ENCODE measurements at regions not wholly inside any gene's neighbourhood (a gene's known extent, or its start where the extent isn't known, plus 50 kb on each side); places are given as distances from the start of the nearest gene placed in this dataset.
"Not testable (repeated sequence)": the region's sequence is repeated elsewhere in the genome, so short reads cannot be mapped to it uniquely, and the experiment has no call there.

- H3K4me1 ChIP-seq (ENCODE audit: control insufficient read depth, low read depth, low read length): peaks cover 8% of the 10 kb centered on the region
Observed at GRCh38 chr5:115456539-115457040, 88.0 kb downstream of the FEM1C start.

DNA sequence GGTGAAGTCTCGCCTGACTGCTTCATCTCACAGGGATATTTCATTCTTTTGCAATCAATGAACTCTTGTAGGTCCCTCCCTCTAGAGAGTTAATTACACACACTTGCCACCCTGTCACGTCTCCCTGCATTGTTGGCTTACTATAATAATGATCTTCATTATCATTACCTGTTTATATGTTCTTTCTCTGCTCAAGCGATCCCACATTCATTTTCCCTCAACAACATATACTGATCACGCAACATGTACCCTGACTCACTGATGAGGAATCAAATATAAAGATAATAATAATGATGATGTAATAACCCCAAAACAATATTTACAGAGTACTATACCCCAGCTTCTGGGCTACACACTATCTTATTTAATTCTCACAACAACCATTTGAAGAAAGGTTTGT, 88.5 kb downstream of the FEM1C start:
- H3K27me3 ChIP-seq (ENCODE audit: control insufficient read depth, insufficient read depth, low read length): no peaks in the 10 kb centered on the region
- no peak overlapping the region for H3K9ac ChIP-seq (ENCODE audit: low read length)
- H3K4me1 ChIP-seq (ENCODE audit: control insufficient read depth, low read depth, low read length): peaks cover 8% of the 10 kb centered on the region

More at GRCh38 chr5:115456539-115457040, 88.0 kb downstream of the FEM1C start:
- Histone ChIP-seq H3K27ac (ENCODE audit: low read length) (no peak overlapping the region), H3K27me3 (ENCODE audit: control insufficient read depth, insufficient read depth, low read length) (no peaks in the 10 kb centered on the region), H3K9me3 (ENCODE audit: control insufficient read depth, low read depth, low read length) (no peaks in the 10 kb centered on the region), H3K36me3 (ENCODE audit: control insufficient read depth, low read depth, low read length) (no peaks in the 10 kb centered on the region), H3K9ac (ENCODE audit: low read length) (no peak overlapping the region), H3K4me3 (ENCODE audit: low read length) (no peak overlapping the region)

DNA sequence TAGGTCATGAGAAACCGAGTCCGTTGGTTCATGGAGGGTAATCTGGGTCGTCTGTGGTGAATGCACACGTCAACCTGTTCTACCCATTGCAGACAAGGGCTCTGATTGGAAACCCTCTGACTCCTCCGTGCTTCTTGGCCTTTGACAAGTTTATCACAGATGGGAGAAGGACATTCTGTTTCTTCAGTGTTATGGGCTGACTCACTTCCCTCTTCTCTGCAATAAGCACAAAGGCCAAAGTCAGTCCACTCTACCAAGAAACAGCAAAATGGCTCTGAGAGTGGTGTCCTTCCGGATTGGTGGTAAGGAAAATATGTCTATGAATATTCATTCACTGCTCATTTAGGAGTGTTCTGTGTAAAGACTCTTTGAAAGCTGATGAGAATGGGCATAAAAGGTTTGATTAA, 89.3 kb downstream of the FEM1C start:
- H3K4me3 ChIP-seq (ENCODE audit: low read length): no peak overlapping the region
- no peak overlapping the region for H3K9ac ChIP-seq (ENCODE audit: low read length)
- H3K27me3 ChIP-seq (ENCODE audit: control insufficient read depth, insufficient read depth, low read length): no peaks in the 10 kb centered on the region
- H3K27ac ChIP-seq (ENCODE audit: low read length): no peak overlapping the region
- peaks cover 8% of the 10 kb centered on the region for H3K4me1 ChIP-seq (ENCODE audit: control insufficient read depth, low read depth, low read length)
- no peaks in the 10 kb centered on the region for H3K9me3 ChIP-seq (ENCODE audit: control insufficient read depth, low read depth, low read length)
- H3K36me3 ChIP-seq (ENCODE audit: control insufficient read depth, low read depth, low read length): no peaks in the 10 kb centered on the region

More for the DNA sequence above, 88.5 kb downstream of the FEM1C start:
- H3K9me3 ChIP-seq (ENCODE audit: control insufficient read depth, low read depth, low read length): no peaks in the 10 kb centered on the region
- H3K4me3 ChIP-seq (ENCODE audit: low read length): no peak overlapping the region
- H3K27ac ChIP-seq (ENCODE audit: low read length): no peak overlapping the region
- H3K36me3 ChIP-seq (ENCODE audit: control insufficient read depth, low read depth, low read length): no peaks in the 10 kb centered on the region

GRCh38 chr5:115453391-115454095, 91.0 kb downstream of the FEM1C start:
- no peak overlapping the region for H3K9ac ChIP-seq (ENCODE audit: low read length)
- no peaks in the 10 kb centered on the region for H3K36me3 ChIP-seq (ENCODE audit: control insufficient read depth, low read depth, low read length)
- no peak overlapping the region for H3K4me3 ChIP-seq (ENCODE audit: low read length)
- H3K27ac ChIP-seq (ENCODE audit: low read length): no peak overlapping the region
- peaks cover 7% of the 10 kb centered on the region for H3K4me1 ChIP-seq (ENCODE audit: control insufficient read depth, low read depth, low read length)
- H3K9me3 ChIP-seq (ENCODE audit: control insufficient read depth, low read depth, low read length): no peaks in the 10 kb centered on the region
- no peaks in the 10 kb centered on the region for H3K27me3 ChIP-seq (ENCODE audit: control insufficient read depth, insufficient read depth, low read length)

- no peaks in the 10 kb centered on the region for H3K4me1 ChIP-seq (ENCODE audit: control insufficient read depth, low read depth, low read length)
- H3K36me3 ChIP-seq (ENCODE audit: control insufficient read depth, low read depth, low read length): no peaks in the 10 kb centered on the region
- H3K27ac ChIP-seq (ENCODE audit: low read length): no peak overlapping the region
- no peaks in the 10 kb centered on the region for H3K9me3 ChIP-seq (ENCODE audit: control insufficient read depth, low read depth, low read length)
- no peaks in the 10 kb centered on the region for H3K27me3 ChIP-seq (ENCODE audit: control insufficient read depth, insufficient read depth, low read length)
- H3K4me3 ChIP-seq (ENCODE audit: low read length): no peak overlapping the region
- no peak overlapping the region for H3K9ac ChIP-seq (ENCODE audit: low read length)
Observed at GRCh38 chr5:115452536-115453235, 91.9 kb downstream of the FEM1C start.

DNA sequence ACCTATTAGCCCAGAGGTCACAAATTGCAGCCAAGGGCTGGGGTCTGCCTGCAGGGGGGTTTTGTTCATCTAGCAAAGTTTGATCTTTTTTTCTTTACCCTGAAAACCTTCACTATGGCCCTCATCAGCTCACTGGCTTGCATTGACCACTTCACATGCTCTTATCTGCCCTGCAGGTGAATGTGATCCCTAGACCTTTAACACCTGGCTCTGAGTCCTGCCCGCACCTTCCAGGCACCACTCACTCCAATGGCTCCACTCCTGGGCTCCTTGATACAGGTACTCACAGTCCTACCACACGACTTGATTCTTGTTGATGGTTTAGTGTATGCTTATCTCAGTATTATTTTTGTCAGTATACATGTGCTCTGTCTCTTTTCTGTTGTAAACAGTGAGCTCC, 92.5 kb downstream of the FEM1C start:
- Histone ChIP-seq H3K9ac (ENCODE audit: low read length) (no peak overlapping the region), H3K27ac (ENCODE audit: low read length) (no peak overlapping the region), H3K9me3 (ENCODE audit: control insufficient read depth, low read depth, low read length) (no peaks in the 10 kb centered on the region), H3K4me3 (ENCODE audit: low read length) (no peak overlapping the region), H3K27me3 (ENCODE audit: control insufficient read depth, insufficient read depth, low read length) (no peaks in the 10 kb centered on the region), H3K4me1 (ENCODE audit: control insufficient read depth, low read depth, low read length) (no peaks in the 10 kb centered on the region), H3K36me3 (ENCODE audit: control insufficient read depth, low read depth, low read length) (no peaks in the 10 kb centered on the region)

DNA sequence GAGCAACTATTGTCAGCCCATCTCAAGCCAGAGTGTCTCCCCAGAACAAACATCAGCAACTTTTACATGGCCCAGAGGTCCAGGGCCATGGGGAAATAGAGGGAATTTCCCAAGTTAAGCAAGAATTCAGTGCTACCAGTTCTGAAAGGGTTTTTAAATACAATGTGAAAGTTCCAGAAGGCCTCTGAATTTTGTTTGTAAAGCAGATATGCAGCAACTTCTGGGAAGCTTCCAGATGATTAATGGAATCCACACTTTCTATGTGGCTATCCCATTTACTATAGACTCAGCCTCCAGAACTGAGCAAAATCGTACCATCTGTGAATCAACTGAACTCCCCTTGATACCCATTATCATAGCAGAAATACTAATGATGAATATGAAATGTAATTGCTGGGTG, 93.8 kb downstream of the FEM1C start:
- Histone ChIP-seq H3K4me3 (ENCODE audit: low read length) (no peak overlapping the region), H3K4me1 (ENCODE audit: control insufficient read depth, low read depth, low read length) (no peaks in the 10 kb centered on the region), H3K9ac (ENCODE audit: low read length) (no peak overlapping the region), H3K27ac (ENCODE audit: low read length) (no peak overlapping the region), H3K9me3 (ENCODE audit: control insufficient read depth, low read depth, low read length) (no peaks in the 10 kb centered on the region), H3K36me3 (ENCODE audit: control insufficient read depth, low read depth, low read length) (no peaks in the 10 kb centered on the region), H3K27me3 (ENCODE audit: control insufficient read depth, insufficient read depth, low read length) (no peaks in the 10 kb centered on the region)

- not testable (repeated sequence) for H3K4me3 ChIP-seq (ENCODE audit: low read length); H3K4me1 ChIP-seq (ENCODE audit: control insufficient read depth, low read depth, low read length); H3K27me3 ChIP-seq (ENCODE audit: control insufficient read depth, insufficient read depth, low read length); H3K36me3 ChIP-seq (ENCODE audit: control insufficient read depth, low read depth, low read length); H3K9me3 ChIP-seq (ENCODE audit: control insufficient read depth, low read depth, low read length); H3K9ac ChIP-seq (ENCODE audit: low read length); H3K27ac ChIP-seq (ENCODE audit: low read length)
Observed at GRCh38 chr5:115448630-115449029, 95.9 kb downstream of the FEM1C start.

DNA sequence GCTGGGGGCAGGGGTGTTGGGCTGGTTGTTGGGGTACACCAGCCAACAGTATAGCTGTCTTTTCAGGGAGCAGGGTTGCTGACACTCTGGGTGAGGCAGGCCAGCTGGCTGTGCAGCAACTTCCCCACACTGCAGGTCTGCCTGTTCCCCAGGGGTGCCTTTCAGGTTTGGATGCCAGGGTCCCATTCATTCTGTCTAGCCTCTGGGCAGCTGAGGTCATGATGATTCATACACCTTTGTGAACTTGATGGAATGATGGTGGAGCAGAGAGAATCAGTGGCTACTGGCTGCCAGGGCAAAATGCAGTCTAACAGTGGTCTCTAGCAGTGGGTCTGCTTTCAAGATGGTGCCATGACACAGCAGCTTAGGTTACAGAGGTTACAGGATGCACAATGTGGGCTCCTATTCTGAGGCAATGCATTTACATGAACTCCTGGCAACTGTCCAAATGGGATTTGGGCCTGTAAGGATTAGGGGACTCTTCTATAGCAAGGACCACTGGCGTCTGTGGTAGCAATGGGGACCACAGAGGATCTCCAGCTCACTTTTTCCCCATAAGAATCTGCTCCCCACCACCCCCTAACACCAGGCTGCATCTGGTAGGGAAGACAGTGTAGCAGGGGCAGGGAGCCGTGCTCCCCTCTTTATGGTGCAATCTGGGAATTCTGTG, 103.7 kb downstream of the FEM1C start:
- H3K4me1 ChIP-seq (ENCODE audit: control insufficient read depth, low read depth, low read length): no peaks in the 10 kb centered on the region

GRCh38 chr5:115439639-115440038, 104.9 kb downstream of the FEM1C start:
- Histone ChIP-seq H3K27ac (ENCODE audit: low read length) (no peak overlapping the region), H3K9me3 (ENCODE audit: control insufficient read depth, low read depth, low read length) (no peaks in the 10 kb centered on the region), H3K4me1 (ENCODE audit: control insufficient read depth, low read depth, low read length) (no peaks in the 10 kb centered on the region), H3K4me3 (ENCODE audit: low read length) (no peak overlapping the region), H3K36me3 (ENCODE audit: control insufficient read depth, low read depth, low read length) (no peaks in the 10 kb centered on the region), H3K9ac (ENCODE audit: low read length) (no peak overlapping the region), H3K27me3 (ENCODE audit: control insufficient read depth, insufficient read depth, low read length) (no peaks in the 10 kb centered on the region)

More for the DNA sequence above, 103.7 kb downstream of the FEM1C start:
- no peak overlapping the region for H3K27ac ChIP-seq (ENCODE audit: low read length)
- no peak overlapping the region for H3K4me3 ChIP-seq (ENCODE audit: low read length)
- no peaks in the 10 kb centered on the region for H3K36me3 ChIP-seq (ENCODE audit: control insufficient read depth, low read depth, low read length)
- H3K27me3 ChIP-seq (ENCODE audit: control insufficient read depth, insufficient read depth, low read length): no peaks in the 10 kb centered on the region
- H3K9ac ChIP-seq (ENCODE audit: low read length): no peak overlapping the region
- H3K9me3 ChIP-seq (ENCODE audit: control insufficient read depth, low read depth, low read length): no peaks in the 10 kb centered on the region

GRCh38 chr5:115439042-115439441, 105.5 kb downstream of the FEM1C start:
- H3K9ac ChIP-seq (ENCODE audit: low read length): no peak overlapping the region
- no peak overlapping the region for H3K27ac ChIP-seq (ENCODE audit: low read length)
- H3K9me3 ChIP-seq (ENCODE audit: control insufficient read depth, low read depth, low read length): no peaks in the 10 kb centered on the region
- no peaks in the 10 kb centered on the region for H3K36me3 ChIP-seq (ENCODE audit: control insufficient read depth, low read depth, low read length)
- H3K4me1 ChIP-seq (ENCODE audit: control insufficient read depth, low read depth, low read length): no peaks in the 10 kb centered on the region
- no peak overlapping the region for H3K4me3 ChIP-seq (ENCODE audit: low read length)
- H3K27me3 ChIP-seq (ENCODE audit: control insufficient read depth, insufficient read depth, low read length): no peaks in the 10 kb centered on the region
